ENCODE measurements at regions not wholly inside any gene's neighbourhood (a gene's known extent, or its start where the extent isn't known, plus 50 kb on each side); places are given as distances from the start of the nearest gene placed in this dataset.

- ChIA-PET POLR2A (no interaction called here), CTCF (no interaction called here)
- DNase-seq (no peak), ATAC-seq (no peak)
- no peaks in the 10 kb centered on the region for H3K4me1 Mint-ChIP-seq (ENCODE audit: low read depth)
- H3K27me3 Mint-ChIP-seq, result no peaks in the 10 kb centered on the region
- no peak for TF ChIP-seq CTCF (IDR thresholded peaks at IDR 0.05)
- H3K9me3 Mint-ChIP-seq, result peaks cover 1% of the 10 kb centered on the region
- H3K4me3 Mint-ChIP-seq, result no peak overlapping the region
- intact Hi-C loops (cut with micrococcal nuclease), result no loop called here
- no peaks in the 10 kb centered on the region for H3K36me3 Mint-ChIP-seq (ENCODE audit: low read depth)
- H3K27ac Mint-ChIP-seq, result no peak overlapping the region
Measured at GRCh38 chr18:65363911-65364632, 386.7 kb upstream of the CDH7 start.

DNA sequence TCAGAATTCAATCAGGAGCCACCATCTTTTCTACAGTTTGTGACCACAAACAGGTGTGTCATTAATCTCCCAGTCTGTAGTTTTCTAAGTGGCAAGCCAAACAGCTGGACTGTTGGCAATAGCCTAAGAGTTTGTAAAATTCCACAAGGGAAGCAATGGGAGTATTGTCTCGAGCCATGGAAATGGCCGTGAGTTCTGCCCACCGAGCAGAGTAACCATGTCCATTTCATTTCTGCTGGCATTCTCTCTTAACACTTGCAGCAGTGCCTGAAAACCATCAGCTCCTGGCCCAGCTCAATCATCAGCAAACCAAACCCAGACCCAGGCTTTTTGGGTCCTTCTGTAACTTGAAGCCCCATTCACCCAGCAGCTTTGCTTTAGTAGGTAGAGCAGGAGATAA lies 387.8 kb upstream of the CDH7 start:
- POLR2A ChIA-PET, result no interaction called here
- intact Hi-C loops (cut with micrococcal nuclease), result no loop called here
- no peaks in the 10 kb centered on the region for H3K36me3 Mint-ChIP-seq (ENCODE audit: low read depth)
- ATAC-seq (no peak), DNase-seq (no peak)
- no peaks in the 10 kb centered on the region for H3K4me1 Mint-ChIP-seq (ENCODE audit: low read depth)
- CTCF ChIA-PET, result no interaction called here
- peaks cover 7% of the 10 kb centered on the region for H3K9me3 Mint-ChIP-seq
- no peaks in the 10 kb centered on the region for H3K27me3 Mint-ChIP-seq
- no peak overlapping the region for H3K4me3 Mint-ChIP-seq
- H3K27ac Mint-ChIP-seq, result no peak overlapping the region
- TF ChIP-seq CTCF (IDR thresholded peaks at IDR 0.05), result no peak

DNA sequence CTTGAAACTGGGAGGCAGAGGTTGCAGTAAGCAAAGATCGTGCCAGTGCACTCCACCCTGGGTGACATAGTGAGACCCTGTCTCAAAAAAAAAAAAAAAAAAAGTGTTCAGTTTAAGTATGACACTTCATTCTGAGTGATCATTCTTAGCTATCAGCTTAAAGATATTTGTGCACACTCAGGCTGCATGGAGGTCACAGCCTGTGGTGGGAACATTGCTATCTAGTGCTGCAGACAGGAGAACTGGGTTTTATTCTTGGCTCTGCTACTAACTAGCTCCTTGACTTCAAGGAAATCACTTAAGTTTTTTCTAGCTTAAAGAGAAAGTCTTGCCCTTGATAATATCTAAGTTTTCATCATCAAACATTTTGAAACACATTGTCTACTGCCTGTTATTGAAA lies 391.3 kb upstream of the CDH7 start:
- intact Hi-C loops (cut with micrococcal nuclease), result no loop called here
- no peak overlapping the region for H3K27ac Mint-ChIP-seq

DNA sequence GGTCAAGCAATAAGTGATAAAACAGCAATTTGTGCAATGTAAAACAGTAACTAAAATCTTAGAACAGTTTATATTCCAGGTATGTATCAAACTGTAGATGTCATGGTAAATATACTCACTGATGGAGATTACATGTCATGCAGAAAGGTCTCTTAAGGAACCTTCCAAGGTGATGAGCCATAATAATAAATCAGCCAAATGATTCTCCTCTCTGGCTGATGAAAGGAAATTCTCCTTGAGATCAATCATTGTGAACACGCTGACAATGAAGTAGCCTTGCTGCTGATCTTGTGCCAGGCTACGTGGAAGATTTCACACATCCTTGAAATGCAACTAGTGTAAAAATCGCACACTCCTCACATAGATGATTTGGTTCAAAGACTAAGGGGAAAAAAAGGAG lies 392.5 kb upstream of the CDH7 start:
- no peaks in the 10 kb centered on the region for H3K4me1 Mint-ChIP-seq (ENCODE audit: low read depth)
- no peaks in the 10 kb centered on the region for H3K27me3 Mint-ChIP-seq
- H3K36me3 Mint-ChIP-seq (ENCODE audit: low read depth), result no peaks in the 10 kb centered on the region
- no peak overlapping the region for H3K27ac Mint-ChIP-seq
- H3K4me3 Mint-ChIP-seq, result no peak overlapping the region
- intact Hi-C loops (cut with micrococcal nuclease), result no loop called here
- no peak for TF ChIP-seq CTCF (IDR thresholded peaks at IDR 0.05)
- H3K9me3 Mint-ChIP-seq, result peaks cover 9% of the 10 kb centered on the region
- CTCF ChIA-PET, result no interaction called here
- POLR2A ChIA-PET, result no interaction called here
- no peak for DNase-seq
- no peak for ATAC-seq

More for the DNA sequence above, 391.3 kb upstream of the CDH7 start:
- H3K9me3 Mint-ChIP-seq, result peaks cover 9% of the 10 kb centered on the region
- H3K4me1 Mint-ChIP-seq (ENCODE audit: low read depth), result no peaks in the 10 kb centered on the region
- no peaks in the 10 kb centered on the region for H3K27me3 Mint-ChIP-seq
- ChIA-PET CTCF (no interaction called here), POLR2A (no interaction called here)
- DNase-seq, result no peak
- ATAC-seq, result no peak
- H3K4me3 Mint-ChIP-seq, result no peak overlapping the region
- TF ChIP-seq CTCF (IDR thresholded peaks at IDR 0.05), result no peak
- H3K36me3 Mint-ChIP-seq (ENCODE audit: low read depth), result no peaks in the 10 kb centered on the region

DNA sequence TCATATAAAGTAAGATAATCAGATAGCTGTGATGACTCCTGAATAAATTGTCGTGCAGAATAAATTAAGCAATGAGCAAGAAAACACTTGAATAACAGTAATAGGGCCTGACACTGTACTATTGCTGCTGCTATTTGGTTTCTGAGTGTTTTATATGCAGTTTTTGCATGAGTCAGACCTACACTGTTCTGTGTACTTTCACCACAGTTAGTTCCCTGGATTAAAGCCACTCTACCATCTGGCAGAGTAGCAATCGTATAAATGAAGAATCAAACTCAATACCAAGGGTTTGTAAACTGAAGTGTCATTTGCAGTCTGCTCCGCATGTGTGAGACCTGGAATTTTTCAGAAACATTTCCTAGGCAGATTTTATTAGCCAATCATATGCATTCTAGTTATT lies 398.6 kb upstream of the CDH7 start:
- intact Hi-C loops (cut with micrococcal nuclease), result no loop called here
- no peak overlapping the region for H3K4me3 Mint-ChIP-seq
- no peaks in the 10 kb centered on the region for H3K4me1 Mint-ChIP-seq (ENCODE audit: low read depth)
- no peak overlapping the region for H3K27ac Mint-ChIP-seq
- H3K27me3 Mint-ChIP-seq, result no peaks in the 10 kb centered on the region
- peaks cover 3% of the 10 kb centered on the region for H3K9me3 Mint-ChIP-seq
- POLR2A ChIA-PET, result no interaction called here
- no peak for ATAC-seq
- no peaks in the 10 kb centered on the region for H3K36me3 Mint-ChIP-seq (ENCODE audit: low read depth)
- CTCF ChIA-PET, result no interaction called here
- DNase-seq, result no peak
- TF ChIP-seq CTCF (IDR thresholded peaks at IDR 0.05), result no peak
